ENCODE measurements at regions not wholly inside any gene's neighbourhood (a gene's known extent, or its start where the extent isn't known, plus 50 kb on each side); places are given as distances from the start of the nearest gene placed in this dataset.

- TF ChIP-seq CTCF (IDR thresholded peaks at IDR 0.05; ENCODE audit: low read length) (no peak), EZH2phosphoT487 (IDR thresholded peaks at IDR 0.05; ENCODE audit: low read length) (no peak), EZH2 (optimal IDR thresholded peaks at IDR 0.05; ENCODE audit: low read depth, low read length) (no peak)
Observed at GRCh38 chr16:86378831-86379504, 131.4 kb upstream of the FOXF1 start.
